GM12878 (cell line): ENCODE measurements at regions not wholly inside any gene's neighbourhood (a gene's known extent, or its start where the extent isn't known, plus 50 kb on each side); places are given as distances from the start of the nearest gene placed in this dataset.

ENCODE experiments used
- ATAC-seq: fragments of 200-7000 bp; cut with Tn5 transposase; 3 replicates; pipeline ENCODE4 v1.9.1; 2020; ENCODE audit warnings: mild to moderate bottlenecking, moderate library complexity
- BruUV-seq: library from RNA; stranded (reverse); fragments of 400-500 nt; replicated peaks from 2 replicates; lab custom pipeline; 2021; lab: Mats Ljungman, UMichigan
- CTCF ChIA-PET: fragments of 300-600 bp; sonication (Branson Sonifier 250); formaldehyde crosslinking; extraction: SDS; loops from one replicate; lab custom pipeline; 2021; ENCODE audit warnings: inconsistent platforms; lab: Yijun Ruan, JAX
- POLR2A ChIA-PET: fragments of 350-600 bp; formaldehyde crosslinking; extraction: SDS; loops from one replicate; lab custom pipeline; 2021; ENCODE audit warnings: inconsistent platforms; lab: Charles Lee
- RAD21 ChIA-PET: fragments of 300-600 bp; sonication (Branson Sonifier 250); formaldehyde crosslinking; loops from one replicate; lab custom pipeline; 2023; ENCODE audit warnings: antibody characterized with exemption; ENCODE audit not compliant: unreplicated experiment; lab: Charles Lee
- SMC1A ChIA-PET: fragments of 300-600 bp; sonication (Branson Sonifier 250); formaldehyde crosslinking; loops from one replicate; lab custom pipeline; 2023; ENCODE audit not compliant: unreplicated experiment, uncharacterized antibody; lab: Charles Lee
- DNase-seq: peaks from one replicate; pipeline ENCODE4 v3.0.0-alpha.2; 2011; ENCODE audit warnings: low read depth, low spot score
- FAIRE-seq: peaks from 3 replicates; lab custom pipeline; 2011; peaks lifted over from hg19 to GRCh38; lab: Jason Lieb, UNC
- H2AFZ ChIP-seq: 2 replicates; pipeline ENCODE4 v1.6.0; 2011; ENCODE audit warnings: low read depth, low read length, control low read depth; ENCODE audit not compliant: control insufficient read depth
- H3K27ac ChIP-seq: 2 replicates; pipeline ENCODE4 v1.5.1; 2011; ENCODE audit warnings: control low read depth; ENCODE audit not compliant: control insufficient read depth, insufficient read depth
- H3K27me3 ChIP-seq, 2 experiments: replicated peaks in 1 of 2; 2 replicates each; pipeline versions ENCODE4 v1.6.0 to v1.6.1; 2011; ENCODE audit warnings: low read length in 1 of 2; ENCODE audit not compliant: control insufficient read depth in 2 of 2, insufficient read depth in 2 of 2
- H3K36me3 ChIP-seq, 2 experiments: 2 replicates each; pipeline ENCODE4 v1.5.1; 2011; ENCODE audit warnings: low read length in 1 of 2; ENCODE audit not compliant: control insufficient read depth in 2 of 2, insufficient read depth in 2 of 2
- H3K4me1 ChIP-seq: 2 replicates; pipeline ENCODE4 v1.6.1; 2011; ENCODE audit warnings: mild to moderate bottlenecking, low read length, moderate library complexity, mixed read lengths; ENCODE audit not compliant: control insufficient read depth, insufficient read depth
- H3K4me2 ChIP-seq: 2 replicates; pipeline ENCODE4 v1.6.0; 2011; ENCODE audit warnings: control low read depth; ENCODE audit not compliant: control insufficient read depth, insufficient read depth
- H3K4me3 ChIP-seq: fragments of 200-600 bp; sonication (generic); 2 replicates; pipeline ENCODE4 v1.5.1; 2016
- H3K79me2 ChIP-seq: 2 replicates; pipeline ENCODE4 v1.6.0; 2011; ENCODE audit warnings: low read length; ENCODE audit not compliant: control insufficient read depth, insufficient read depth
- H3K9ac ChIP-seq: 2 replicates; pipeline ENCODE4 v1.8.0; 2011; ENCODE audit warnings: low read length, control low read depth, mixed read lengths; ENCODE audit not compliant: control insufficient read depth, insufficient read depth
- H3K9me3 ChIP-seq: replicated peaks from 3 replicates; pipeline ENCODE4 v1.5.1; 2011; ENCODE audit warnings: mild to moderate bottlenecking, low read length; ENCODE audit not compliant: control insufficient read depth, insufficient read depth
- H4K20me1 ChIP-seq: 2 replicates; pipeline ENCODE4 v1.6.0; 2011; ENCODE audit not compliant: control insufficient read depth, insufficient read depth
- CBX3 ChIP-seq: fragments of 200-600 bp; sonication (generic); IDR thresholded peaks from 2 replicates; pipeline ENCODE4 v1.6.1; 2016; ENCODE audit warnings: low read depth, borderline replicate concordance
- FOS ChIP-seq: IDR thresholded peaks from 3 replicates; pipeline ENCODE4 v1.6.1; 2011; ENCODE audit warnings: borderline replicate concordance; ENCODE audit not compliant: insufficient read length; ENCODE audit errors: extremely low read depth
- HCFC1 ChIP-seq: fragments of 150-350 bp; IDR thresholded peaks from 2 replicates; pipeline ENCODE4 v1.6.1; 2014; ENCODE audit warnings: low read length
- JUNB ChIP-seq: IDR thresholded peaks from 2 replicates; pipeline ENCODE4 v1.6.1; 2016; ENCODE audit warnings: antibody characterized with exemption, mild to moderate bottlenecking
- MYC ChIP-seq: IDR thresholded peaks from 2 replicates; pipeline ENCODE4 v1.6.1; 2011; ENCODE audit warnings: mild to moderate bottlenecking, low read length, moderate library complexity, inconsistent platforms; ENCODE audit not compliant: insufficient read depth, insufficient replicate concordance, insufficient read length, severe bottlenecking
- NKRF ChIP-seq: fragments of 450-650 bp; conservative IDR thresholded peaks from 2 replicates; pipeline ENCODE4 v1.6.1; 2017; ENCODE audit warnings: mild to moderate bottlenecking, moderate library complexity
- POLR2AphosphoS2 ChIP-seq: IDR thresholded peaks from 2 replicates; pipeline ENCODE4 v1.6.1; 2011; ENCODE audit warnings: low read depth, mild to moderate bottlenecking, low read length, improper control_type of control experiment, moderate library complexity
- POU2F2 ChIP-seq: IDR thresholded peaks from 3 replicates; pipeline ENCODE4 v1.6.1; 2011; ENCODE audit warnings: low read depth, mild to moderate bottlenecking, low read length, borderline replicate concordance
- RB1 ChIP-seq: fragments of 450-650 bp; formaldehyde crosslinking; IDR thresholded peaks from 2 replicates; pipeline ENCODE4 v1.6.1; 2017; ENCODE audit warnings: mild to moderate bottlenecking, borderline replicate concordance
- SMARCA5 ChIP-seq: fragments of 450-650 bp; IDR thresholded peaks from 2 replicates; pipeline ENCODE4 v1.6.1; 2017; ENCODE audit warnings: mild to moderate bottlenecking
- SP1 ChIP-seq: IDR thresholded peaks from one replicate; pipeline ENCODE4 v1.6.1; 2011; ENCODE audit warnings: low read depth, low read length
- ZNF384 ChIP-seq: IDR thresholded peaks from 2 replicates; pipeline ENCODE4 v1.6.1; 2012; ENCODE audit warnings: low read depth, mild to moderate bottlenecking, low read length, improper control_type of control experiment, borderline replicate concordance
- WGBS: methylation state at CpG from one replicate; pipeline ENCODE4 v1.1.6; 2016; ENCODE audit warnings: low lambda C conversion rate; ENCODE audit not compliant: insufficient replicate concordance, insufficient coverage; ENCODE audit errors: missing lambda C conversion rate; 5-methylcytosine and 5-hydroxymethylcytosine counted together
- in situ Hi-C: fragments of 300-500 bp; cut with MboI; formaldehyde crosslinking; loops from 9 replicates; pipeline ENCODE4 v1.14.3; 2018; ENCODE audit warnings: mixed read lengths
- intact Hi-C: fragments of 100-400 bp; cut with micrococcal nuclease; formaldehyde crosslinking; loops from one replicate; pipeline ENCODE4 v1.14.2; 2022; ENCODE audit not compliant: unreplicated experiment
- TF ChIP-seq, protein P1 (sequence below): IDR thresholded peaks from 2 replicates; pipeline ENCODE4 v1.6.1; 2011; ENCODE audit warnings: borderline replicate concordance, low read depth, mild to moderate bottlenecking, moderate library complexity, low read length; ENCODE audit not compliant: insufficient read depth, poor library complexity, severe bottlenecking
- TF ChIP-seq, protein P2 (sequence below): fragments of 450-650 bp; formaldehyde crosslinking; IDR thresholded peaks from 2 replicates; pipeline ENCODE4 v1.4.0; 2020; ENCODE audit warnings: mild to moderate bottlenecking, moderate library complexity

DNA sequence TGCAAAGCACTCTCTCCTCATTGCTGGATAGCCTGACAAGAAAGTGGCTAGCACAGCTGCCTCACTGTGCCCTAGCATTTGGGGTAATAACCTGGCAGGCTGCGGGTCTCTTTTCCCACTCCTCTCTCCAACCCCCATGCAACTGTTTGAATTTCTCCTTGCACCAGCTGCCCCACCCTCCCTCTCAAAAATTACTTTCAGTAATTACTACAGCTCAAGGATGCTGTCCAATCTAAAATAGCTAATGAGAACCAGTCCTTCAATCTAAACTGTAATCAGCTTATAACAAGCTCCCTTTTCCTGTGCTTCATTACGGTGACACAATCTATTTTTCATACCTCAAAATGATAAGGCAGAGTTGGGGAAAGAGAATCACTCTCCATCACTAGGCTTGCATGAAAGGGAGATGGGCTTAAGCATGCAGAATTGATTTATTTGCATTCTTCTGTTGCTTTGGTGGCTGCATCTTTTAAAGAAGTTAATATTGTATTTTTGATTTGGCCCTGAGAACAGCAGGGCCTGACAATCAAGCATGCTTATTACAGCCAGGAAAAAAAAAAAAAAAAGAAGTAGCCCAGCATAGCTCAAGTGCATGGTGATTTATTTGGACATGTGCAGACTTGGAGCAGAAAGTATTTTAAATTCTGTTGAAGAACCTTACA is 881.8 kb downstream of the SLC4A3 start:
- RAD21 ChIA-PET: no interaction called here
- H3K4me2 ChIP-seq: no peak overlapping the region
- TF ChIP-seq SP1: no peak
- no peak for TF ChIP-seq FOS
- TF ChIP-seq POU2F2: no peak
- no peak for TF ChIP-seq MYC
- no peak for TF ChIP-seq CBX3
- TF ChIP-seq, protein P1, sequence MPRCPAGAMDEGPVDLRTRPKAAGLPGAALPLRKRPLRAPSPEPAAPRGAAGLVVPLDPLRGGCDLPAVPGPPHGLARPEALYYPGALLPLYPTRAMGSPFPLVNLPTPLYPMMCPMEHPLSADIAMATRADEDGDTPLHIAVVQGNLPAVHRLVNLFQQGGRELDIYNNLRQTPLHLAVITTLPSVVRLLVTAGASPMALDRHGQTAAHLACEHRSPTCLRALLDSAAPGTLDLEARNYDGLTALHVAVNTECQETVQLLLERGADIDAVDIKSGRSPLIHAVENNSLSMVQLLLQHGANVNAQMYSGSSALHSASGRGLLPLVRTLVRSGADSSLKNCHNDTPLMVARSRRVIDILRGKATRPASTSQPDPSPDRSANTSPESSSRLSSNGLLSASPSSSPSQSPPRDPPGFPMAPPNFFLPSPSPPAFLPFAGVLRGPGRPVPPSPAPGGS: no peak
- no peak for TF ChIP-seq JUNB
- no peak for TF ChIP-seq HCFC1
- no peak for TF ChIP-seq POLR2AphosphoS2
- TF ChIP-seq, protein P2, sequence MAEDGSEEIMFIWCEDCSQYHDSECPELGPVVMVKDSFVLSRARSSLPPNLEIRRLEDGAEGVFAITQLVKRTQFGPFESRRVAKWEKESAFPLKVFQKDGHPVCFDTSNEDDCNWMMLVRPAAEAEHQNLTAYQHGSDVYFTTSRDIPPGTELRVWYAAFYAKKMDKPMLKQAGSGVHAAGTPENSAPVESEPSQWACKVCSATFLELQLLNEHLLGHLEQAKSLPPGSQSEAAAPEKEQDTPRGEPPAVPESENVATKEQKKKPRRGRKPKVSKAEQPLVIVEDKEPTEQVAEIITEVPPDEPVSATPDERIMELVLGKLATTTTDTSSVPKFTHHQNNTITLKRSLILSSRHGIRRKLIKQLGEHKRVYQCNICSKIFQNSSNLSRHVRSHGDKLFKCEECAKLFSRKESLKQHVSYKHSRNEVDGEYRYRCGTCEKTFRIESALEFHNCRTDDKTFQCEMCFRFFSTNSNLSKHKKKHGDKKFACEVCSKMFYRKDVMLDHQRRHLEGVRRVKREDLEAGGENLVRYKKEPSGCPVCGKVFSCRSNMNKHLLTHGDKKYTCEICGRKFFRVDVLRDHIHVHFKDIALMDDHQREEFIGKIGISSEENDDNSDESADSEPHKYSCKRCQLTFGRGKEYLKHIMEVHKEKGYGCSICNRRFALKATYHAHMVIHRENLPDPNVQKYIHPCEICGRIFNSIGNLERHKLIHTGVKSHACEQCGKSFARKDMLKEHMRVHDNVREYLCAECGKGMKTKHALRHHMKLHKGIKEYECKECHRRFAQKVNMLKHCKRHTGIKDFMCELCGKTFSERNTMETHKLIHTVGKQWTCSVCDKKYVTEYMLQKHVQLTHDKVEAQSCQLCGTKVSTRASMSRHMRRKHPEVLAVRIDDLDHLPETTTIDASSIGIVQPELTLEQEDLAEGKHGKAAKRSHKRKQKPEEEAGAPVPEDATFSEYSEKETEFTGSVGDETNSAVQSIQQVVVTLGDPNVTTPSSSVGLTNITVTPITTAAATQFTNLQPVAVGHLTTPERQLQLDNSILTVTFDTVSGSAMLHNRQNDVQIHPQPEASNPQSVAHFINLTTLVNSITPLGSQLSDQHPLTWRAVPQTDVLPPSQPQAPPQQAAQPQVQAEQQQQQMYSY (CRISPR knock-in tag): no peak
- TF ChIP-seq NKRF: no peak
- TF ChIP-seq SMARCA5: no peak
- TF ChIP-seq RB1: no peak
- TF ChIP-seq ZNF384: no peak
- SMC1A ChIA-PET: interaction anchor here (1.7 kb wide), 1 partner anchor 8 kb away, joined by 3 read pairs; no protein-coding TSS in a partner anchor
- WGBS: 33% methylated on average over 2 of the region's 2 CpGs
- H3K36me3 ChIP-seq: no peaks in the 10 kb centered on the region
- POLR2A ChIA-PET: no interaction called here
- in situ Hi-C loops: no loop called here
- H2AFZ ChIP-seq: no peak overlapping the region
- H3K27me3 ChIP-seq: no peaks in the 10 kb centered on the region
- H3K27ac ChIP-seq: no peak overlapping the region
- H3K4me1 ChIP-seq: no peaks in the 10 kb centered on the region
- DNase-seq (no peak), ATAC-seq (no peak), FAIRE-seq (no peak)
- no TSS peak for BruUV-seq
- intact Hi-C loops: no loop called here
- no peaks in the 10 kb centered on the region for H4K20me1 ChIP-seq
- H3K4me3 ChIP-seq: no peak overlapping the region
- CTCF ChIA-PET: interaction anchor here (0.8 kb wide), 1 partner anchor 46 kb away, joined by 3 read pairs; no protein-coding TSS in a partner anchor
- no peaks in the 10 kb centered on the region for H3K9me3 ChIP-seq
- H3K9ac ChIP-seq: no peak overlapping the region
- no peaks in the 10 kb centered on the region for H3K79me2 ChIP-seq
